ENCODE measurements at regions not wholly inside any gene's neighbourhood (a gene's known extent, or its start where the extent isn't known, plus 50 kb on each side); places are given as distances from the start of the nearest gene placed in this dataset.

DNA sequence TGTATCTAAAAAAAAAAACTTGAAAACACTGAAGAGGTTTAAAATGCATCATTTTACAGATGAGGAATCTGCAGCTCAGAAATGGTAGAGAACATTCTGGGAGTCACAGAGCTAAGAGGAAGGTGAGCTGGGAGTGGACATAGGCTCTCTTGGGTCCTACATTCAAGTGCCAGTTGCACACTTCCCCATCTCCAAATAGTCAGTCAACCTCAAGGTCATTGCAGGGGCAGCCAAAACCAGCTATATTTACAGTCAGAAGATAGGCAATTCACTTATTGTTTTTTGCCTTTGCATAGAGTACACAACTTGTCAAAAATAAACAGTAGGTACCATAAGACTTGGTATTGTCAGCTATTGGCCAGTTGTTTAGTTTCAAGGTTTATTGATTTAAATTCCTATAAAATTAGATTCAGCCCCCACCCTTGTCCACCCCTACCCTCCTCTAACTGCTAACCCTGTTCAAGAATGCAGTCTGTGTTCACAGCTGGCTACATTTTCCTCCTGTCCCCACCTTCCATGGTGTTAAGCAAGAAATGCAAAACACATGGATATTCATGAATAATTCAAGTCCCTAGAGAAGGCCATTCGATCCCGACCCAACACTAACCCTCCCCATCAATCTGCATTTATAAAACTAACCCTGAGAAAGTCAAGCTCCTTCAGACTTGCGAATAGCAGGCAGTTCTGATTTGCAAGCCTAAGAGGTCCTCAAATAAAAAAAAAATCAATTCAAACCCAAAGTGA, 567.0 kb upstream of the MCTP2 start:
- intact Hi-C loops (cut with micrococcal nuclease): no loop called here

DNA sequence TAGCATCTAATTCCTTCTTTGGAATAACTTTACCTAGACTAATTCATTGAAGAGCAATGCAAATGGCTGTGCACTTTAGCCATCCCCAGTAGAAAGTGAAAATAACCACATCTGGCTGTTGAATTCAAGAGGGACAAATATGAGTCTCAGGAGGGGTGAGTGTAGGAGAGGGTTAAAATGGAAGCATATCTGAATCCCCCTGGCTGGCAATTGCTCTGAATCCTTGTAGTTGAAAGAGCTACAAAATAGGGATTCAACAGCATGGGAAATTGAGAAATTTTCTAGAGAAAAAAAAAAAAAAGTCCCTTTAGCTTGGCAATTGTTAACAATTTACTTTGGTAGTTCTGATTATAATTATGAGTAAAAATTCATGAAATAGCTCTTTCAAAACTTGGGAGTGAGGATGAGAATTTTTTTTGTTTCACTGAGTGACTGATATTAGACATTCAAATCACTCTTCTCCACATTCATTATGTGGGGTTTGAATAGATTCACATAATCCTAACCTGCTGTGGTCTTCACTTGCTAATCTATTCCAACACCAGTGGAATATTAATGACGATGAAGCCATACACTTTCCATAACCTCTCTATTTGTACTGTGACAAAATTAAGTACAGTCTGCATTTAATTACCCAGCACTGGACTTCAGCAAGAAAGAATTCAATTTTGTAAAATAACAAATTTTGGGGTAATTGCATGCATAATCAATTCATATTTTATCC, 569.0 kb upstream of the MCTP2 start:
- intact Hi-C loops (cut with micrococcal nuclease): no loop called here

DNA sequence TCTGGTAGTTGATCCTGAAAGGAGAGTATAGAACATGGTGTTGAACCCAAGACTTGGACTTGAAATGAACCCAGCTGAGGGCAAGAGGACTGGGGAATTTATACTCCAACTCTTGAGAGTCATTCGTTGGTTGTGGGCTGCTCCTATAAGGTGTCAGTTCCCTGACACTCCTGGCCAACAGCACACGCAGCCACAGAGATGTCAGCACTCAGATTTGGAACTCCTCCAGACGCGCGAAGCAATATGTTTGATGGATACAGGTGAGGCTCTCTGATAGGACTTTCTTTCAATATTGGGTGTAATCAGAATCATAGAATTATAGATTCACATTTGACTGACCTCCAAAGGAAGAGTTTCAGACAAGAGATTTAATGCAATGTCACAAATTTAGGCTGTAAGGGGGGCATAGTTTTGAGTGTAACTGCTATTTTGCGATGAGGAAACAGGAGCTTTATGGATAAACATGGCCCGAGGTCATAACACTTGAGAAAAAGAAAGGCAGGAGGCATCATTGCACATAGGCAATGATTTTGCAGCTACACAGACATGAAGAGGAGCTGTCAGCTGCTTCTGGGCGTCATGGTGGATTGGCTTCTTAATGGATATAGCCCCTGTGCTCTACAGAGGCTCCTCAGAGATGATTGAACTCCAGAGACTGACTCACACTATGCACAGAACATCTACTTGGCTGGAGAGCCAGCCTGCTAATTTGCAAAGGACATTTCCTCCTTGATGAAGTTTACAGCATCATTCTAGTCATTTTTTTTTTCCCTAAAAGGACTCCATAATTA, 569.2 kb upstream of the RGMA start:
- intact Hi-C loops (cut with micrococcal nuclease): no loop called here

DNA sequence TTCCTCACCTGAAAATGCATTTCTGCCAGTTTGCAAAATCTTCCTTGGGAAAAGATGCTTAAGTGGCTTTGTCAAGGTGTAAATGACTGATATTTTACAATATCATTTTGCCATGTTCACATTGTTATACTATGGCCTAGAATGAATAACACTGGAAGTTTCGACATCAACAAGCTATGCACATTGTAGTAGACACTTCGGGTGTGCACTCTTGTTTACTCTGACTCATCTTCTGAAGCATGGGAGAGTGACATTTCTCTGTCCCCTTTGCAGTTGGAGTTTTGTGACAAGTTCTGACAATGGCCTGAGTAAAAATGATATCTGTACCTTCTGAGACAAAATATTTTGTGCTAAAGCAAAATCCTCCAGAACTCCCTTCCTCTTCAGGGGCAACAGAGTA, 567.0 kb upstream of the RGMA start:
- intact Hi-C loops (cut with micrococcal nuclease): no loop called here

DNA sequence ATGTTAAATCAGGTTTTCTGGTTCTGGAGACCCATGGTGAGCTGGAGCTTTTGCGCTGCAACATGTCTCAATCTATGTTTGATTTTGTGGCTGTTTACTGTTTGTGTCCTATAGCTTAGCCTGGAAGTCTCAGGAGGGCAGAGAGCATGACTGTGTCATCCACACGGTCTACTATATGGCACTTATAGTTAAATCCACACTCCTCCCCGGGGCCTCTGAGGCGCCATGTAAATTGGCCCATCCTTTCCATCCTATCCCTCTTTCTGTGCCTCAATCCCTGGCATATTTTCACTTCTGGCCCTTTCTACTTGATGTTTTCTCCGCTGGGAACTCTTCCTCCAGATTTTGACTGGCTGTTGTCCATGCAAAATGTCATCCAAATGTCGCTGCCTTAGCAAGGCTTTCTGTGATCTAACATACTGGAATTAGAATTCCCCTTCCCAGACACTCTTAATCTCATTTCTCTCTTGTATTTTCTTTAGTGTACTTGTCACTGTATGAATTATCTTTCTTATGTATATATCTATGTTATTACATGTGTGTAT, 560.8 kb upstream of the RGMA start:
- intact Hi-C loops (cut with micrococcal nuclease): no loop called here

DNA sequence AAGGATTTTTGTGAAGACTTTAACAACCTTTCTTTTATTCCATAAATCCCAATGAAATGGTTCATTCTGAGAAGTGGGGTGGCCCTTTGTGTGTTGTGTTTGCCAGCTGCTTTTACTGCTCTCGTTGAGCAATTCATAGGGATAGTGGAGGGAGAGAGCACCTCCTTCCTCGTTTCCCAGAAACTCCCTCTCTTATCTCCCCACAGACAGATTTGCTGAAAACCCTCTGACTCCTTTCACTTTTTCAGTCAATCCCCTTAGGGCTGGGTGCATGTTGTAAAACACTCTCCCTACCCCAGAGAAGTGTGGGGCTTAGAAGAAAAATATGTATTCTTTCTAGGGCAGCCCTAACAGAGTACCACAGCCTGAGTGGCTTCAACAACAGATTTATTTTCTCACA, 557.2 kb upstream of the RGMA start:
- intact Hi-C loops (cut with micrococcal nuclease): no loop called here

DNA sequence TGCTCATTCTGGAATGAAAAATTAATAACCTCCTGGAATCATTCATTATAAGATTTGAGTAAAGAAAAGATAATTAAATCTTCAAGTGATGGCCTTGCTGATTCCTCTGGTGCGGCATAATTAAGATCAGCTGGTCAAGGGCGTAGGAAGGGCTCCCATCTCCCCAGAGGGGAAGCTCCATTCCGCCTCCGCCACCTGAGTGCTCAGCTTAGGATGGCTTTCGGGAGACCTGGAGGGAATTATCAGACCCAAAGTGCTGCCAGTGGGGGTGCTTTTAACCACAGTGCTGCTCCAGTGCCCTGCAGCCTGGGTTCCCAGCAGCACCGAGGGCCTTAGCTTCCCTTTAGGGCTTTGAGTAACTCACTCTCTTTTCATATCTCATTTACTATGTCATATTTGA, 556.6 kb upstream of the RGMA start:
- intact Hi-C loops (cut with micrococcal nuclease): no loop called here

DNA sequence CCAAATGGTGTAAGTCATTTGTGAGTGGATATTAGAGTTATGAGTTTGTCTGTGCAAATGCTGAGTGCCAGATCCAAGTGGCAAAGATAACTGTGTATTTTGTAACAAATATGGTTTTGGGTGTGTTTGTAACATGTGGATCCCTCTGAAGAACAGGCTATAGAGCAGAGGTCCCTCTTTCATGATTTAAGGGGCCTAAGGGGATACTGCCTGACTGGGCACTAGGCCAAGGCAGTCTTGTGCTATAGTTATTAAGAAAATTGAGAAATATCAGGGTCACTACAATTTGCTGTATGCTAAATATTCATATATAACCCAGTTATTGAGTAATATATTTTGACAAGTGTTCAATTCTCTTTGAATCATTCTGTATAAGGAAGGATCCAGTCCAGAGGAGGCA, 555.6 kb upstream of the RGMA start:
- intact Hi-C loops (cut with micrococcal nuclease): no loop called here

DNA sequence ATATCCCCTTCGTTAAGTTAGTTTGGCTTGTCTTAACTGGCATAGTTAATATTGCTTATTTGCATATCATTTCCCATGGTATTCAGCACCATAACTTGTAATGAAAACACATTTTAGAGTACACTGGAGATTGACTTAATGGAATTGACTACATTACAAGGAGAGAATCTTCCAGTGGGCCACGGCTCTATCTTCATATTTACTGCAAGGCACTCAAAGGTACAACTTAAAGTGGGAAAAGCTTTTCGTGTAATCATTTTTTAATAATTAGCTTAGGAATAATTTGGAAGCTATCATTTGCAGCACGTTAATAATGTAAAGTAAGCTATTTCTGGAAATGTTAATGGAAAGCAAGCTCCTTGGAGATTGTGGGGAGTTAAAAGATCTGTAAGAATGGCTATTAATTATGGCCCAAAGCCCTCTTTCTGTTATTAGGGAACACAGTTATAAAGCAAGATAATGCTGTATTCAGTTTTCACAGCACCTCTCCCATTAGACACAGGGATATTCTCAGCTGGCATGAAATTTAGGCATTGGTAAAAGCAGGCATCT, 551.5 kb upstream of the RGMA start:
- intact Hi-C loops (cut with micrococcal nuclease): no loop called here

DNA sequence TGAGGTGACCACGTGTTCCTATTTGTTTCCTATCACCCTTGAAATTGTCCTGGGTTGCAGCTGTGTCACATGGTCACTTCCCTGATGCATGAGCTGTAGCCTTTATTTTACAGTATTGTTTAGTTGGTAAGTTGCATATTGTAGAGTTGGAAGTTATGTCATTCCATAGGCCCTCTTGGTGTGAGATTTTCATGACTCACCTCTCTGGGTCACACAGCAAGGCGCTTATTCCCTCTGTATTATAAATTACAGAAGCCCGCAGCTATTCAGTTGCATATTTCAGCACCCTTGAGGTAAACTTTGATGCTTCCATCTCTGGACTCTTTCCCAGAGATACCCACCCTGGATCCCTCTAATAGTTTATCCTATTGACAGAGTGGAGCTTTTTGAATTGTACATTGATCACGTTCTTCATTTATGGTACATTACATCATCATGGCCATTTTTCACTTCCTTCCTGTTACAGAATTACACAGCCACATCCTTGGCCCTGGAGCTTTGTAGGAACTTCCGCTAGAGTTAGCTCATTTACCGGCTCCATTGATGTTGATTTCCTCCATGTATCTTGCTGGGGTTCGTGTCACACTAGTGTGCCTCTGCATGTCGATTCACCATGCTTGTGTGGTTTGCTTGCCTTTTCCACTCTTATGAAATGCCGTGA, 543.1 kb upstream of the RGMA start:
- intact Hi-C loops (cut with micrococcal nuclease): no loop called here

DNA sequence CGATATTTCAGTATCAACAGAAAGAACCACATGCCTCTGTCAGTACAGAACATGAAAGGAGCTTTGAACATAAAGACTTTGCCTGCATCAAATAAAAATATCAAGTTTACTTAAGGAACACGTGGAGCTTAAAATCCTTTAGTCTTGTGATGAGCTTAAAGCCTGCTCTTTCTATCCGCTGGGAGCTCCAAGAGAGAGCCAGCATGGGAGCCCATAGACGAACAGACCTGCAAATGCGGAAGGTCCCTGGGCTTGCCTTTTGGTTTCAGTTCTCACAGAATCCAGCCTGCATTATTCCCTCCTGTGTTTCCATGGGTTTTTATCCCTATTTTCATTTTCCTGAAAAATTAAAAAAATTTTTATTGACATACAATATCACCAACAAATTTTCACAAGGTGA, 530.6 kb upstream of the RGMA start:
- intact Hi-C loops (cut with micrococcal nuclease): no loop called here

DNA sequence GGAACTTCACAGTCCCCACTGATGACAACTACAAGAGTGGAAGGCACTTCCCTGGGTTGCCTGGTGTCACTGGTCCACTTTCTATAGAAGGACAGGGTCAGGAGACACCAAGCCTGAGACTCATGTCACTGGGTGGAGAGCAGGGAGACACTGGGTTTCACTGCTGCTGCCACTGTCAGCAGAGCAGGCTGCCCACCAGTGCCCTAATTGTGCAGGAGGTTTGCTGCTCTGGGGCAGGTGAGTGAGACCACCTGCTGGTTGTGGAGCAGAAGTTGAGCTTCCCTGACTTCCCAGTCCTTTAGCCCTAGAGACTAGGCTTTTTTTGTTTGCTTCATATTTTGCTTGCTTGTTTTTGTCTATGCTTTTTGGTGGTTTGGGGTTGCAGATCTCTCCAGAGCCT, 528.4 kb upstream of the RGMA start:
- intact Hi-C loops (cut with micrococcal nuclease): no loop called here

DNA sequence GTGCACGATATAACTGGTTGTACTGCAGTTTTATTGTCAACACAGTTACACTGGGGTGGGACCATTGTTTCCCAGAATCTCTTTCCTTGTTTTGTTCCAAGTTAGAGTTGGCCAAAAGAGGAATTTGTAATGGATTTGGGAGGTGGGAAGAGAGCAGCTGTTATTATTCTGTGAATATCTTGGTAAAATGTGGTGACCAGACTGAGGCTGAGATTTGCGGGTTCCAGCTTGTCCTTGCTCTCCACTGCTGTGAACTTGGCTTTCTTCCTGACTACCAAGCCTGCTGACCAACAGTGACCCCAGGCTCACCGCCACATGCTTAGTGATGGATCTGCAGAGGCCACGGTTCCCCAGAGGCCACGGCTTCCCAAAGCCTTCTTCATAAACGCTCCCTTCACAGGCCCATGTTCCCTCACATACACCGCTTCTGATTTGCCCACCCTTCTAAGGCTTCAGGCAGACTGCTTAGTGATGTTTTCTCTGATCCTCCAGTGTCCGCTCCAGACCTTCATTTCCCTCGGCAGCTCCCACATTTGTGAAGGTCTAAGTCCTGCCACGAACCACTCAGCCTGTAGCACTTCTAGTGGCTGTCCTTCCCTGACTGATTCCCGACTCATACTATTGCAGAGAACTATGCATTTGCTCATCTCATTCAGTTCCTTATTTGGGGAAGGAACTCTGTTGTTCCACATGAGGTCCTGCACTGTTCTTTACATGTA, 525.5 kb upstream of the RGMA start:
- intact Hi-C loops (cut with micrococcal nuclease): no loop called here

DNA sequence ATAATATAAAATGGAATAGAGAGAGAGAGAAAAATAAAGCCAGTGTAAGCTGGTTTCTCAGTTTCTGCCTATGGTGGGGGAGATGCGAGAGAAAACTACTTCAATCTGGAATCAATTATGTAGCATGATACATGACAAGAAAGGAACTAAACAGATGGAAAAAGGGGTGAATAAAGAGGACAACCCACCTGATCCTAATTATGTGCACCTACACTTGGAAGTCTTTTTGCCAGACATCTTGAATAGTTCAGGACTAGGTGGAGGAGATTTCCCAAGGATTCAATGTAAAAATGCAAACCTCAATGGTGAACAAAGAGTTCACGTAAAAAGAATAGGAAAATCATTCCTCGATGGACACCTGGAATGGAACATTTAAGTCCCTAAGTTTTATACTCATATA, 524.4 kb upstream of the RGMA start:
- intact Hi-C loops (cut with micrococcal nuclease): no loop called here

DNA sequence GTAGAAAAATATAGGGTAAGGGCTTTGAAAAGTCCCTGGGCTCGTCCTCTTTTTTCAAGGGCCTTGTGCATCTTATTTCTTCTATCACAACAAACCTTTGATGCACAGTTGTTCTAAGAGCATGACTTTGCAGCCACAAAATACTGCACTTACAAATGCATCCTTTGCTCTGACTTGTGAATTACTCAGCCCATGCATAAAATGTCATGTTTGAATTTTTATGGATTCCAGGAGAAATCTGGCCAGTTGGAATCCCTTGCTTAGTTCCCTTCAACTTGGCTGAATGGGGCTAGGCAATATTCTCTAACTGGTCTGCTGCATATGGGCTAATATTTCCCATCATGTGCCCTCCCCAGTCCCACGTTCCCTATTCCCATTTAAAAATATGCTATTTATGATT, 523.9 kb upstream of the RGMA start:
- intact Hi-C loops (cut with micrococcal nuclease): no loop called here

DNA sequence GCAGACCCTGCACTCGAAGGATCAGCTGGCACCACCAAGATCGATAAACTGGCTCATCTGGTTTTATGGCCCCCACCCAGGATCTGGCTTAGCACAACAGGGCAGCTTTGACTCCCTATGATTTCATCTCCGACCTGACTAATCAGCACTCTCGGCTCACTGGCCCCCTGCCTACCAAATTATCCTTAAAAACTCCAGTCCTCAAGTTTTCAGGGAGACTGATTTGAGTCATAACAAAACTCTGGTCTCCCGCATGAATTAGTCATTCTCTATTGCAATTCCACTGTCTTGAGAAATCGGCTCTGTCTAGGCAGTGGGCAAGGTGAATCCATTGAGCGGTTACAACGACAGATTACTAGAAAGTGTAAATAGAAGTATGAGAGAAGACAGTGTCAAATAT, 521.9 kb upstream of the RGMA start:
- intact Hi-C loops (cut with micrococcal nuclease): no loop called here

DNA sequence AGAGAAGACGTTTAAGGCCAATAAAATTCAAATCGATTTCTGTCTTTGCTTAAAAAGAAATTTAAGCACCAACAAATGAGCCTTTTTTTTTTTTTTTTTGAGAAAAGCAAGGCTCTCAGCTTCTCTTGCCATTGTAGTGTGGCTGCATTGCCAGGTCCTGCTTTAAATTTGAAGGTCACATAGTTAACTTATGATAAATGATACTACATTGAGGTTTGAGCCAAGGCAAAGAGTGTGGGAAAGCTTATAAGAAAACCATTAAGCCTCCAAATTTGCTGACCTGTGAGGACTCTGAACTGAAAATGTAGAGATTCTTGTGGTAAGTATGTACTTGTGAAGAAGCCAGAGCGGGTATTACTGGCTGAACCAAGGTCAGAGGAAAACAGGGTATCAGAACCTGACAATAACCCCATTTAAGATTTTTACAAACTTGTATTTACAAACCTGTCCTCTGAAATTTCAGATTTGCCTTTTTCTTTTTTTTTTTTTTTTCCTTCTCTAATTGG, 519.7 kb upstream of the RGMA start:
- intact Hi-C loops (cut with micrococcal nuclease): no loop called here

DNA sequence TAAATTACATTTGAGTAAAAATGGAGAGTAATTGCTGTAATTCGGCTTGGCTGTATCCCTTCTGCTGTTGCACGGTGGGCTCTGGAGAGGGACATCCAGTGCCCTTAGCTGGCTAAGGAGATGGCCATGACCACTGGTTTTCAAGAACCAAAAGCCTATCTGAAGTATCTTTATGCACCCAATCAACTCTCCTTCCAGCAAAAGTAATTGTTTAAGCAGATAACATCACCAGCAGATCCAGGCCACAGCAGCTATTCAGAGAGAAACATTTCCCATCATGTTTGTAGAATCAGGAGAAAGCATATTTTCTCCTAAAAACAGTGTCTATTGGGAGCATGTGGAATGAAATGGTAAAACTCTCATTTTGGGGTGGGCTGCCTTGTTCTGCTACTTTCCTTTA, 514.5 kb upstream of the RGMA start:
- intact Hi-C loops (cut with micrococcal nuclease): no loop called here

DNA sequence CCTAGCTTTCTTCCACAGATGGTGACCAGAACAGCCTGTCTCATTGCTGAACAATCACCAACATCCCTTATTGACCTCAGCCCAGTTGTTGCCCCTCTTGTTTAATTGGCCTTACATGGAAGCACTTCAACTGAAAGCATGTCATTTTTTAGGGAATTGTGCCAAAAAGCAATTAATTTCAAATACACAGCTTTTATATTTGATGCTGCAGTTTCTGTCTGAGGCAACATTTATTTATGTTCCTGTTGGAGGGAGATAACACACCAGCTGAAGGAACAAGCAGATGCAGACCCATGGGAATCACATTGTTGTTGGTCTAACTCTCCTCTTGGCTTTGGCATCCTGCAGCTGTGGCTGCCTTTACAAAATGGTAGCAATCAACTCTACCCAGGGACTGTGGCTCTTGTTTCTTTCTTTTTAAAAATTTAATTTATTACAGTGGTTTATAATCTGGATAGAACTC, 498.1 kb upstream of the RGMA start:
- intact Hi-C loops (cut with micrococcal nuclease): no loop called here

DNA sequence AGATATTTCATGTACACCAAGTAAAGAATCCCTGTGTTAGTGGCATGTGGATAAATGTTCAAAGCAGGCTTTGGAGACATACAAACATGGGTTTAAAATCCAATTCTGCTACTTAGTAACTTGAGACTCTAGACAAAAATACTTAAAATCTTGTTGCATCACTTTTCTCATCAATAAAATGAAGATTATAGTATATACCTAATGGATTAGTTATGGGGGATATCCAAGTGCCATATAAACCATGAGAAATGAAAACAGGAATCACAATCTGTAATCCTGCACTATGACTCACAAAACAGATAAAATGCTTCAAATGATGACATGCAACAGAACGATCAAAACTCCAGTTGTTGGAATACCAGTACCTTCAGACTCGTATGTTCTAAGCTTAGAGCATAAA, 496.0 kb upstream of the RGMA start:
- intact Hi-C loops (cut with micrococcal nuclease): no loop called here

All from T-helper 2 cell treated with Interferon-gamma antibody and Interleukin-4, amounts not matched to agents 100 ng/mL and 5 ng/mL, for 36 hours (primary cell).